Activated CD4-positive, alpha-beta T cell treated with anti-CD3 and anti-CD28 coated beads, Interleukin-2, amount 10 ng/mL, durations not matched to agents 24 days and 14 days (primary cell): ENCODE measurements at regions not wholly inside any gene's neighbourhood (a gene's known extent, or its start where the extent isn't known, plus 50 kb on each side); places are given as distances from the start of the nearest gene placed in this dataset.
"Not testable (repeated sequence)": the region's sequence is repeated elsewhere in the genome, so short reads cannot be mapped to it uniquely, and the experiment has no call there.

ENCODE experiments used
- DNase-seq: peaks from one replicate; pipeline ENCODE4 v3.0.0; 2022
- H3K27ac Mint-ChIP-seq: one replicate; pipeline ENCODE4 v1.8.0; 2022; ENCODE audit warnings: mild to moderate bottlenecking, mixed read lengths
- H3K27me3 Mint-ChIP-seq: one replicate; pipeline ENCODE4 v1.8.0; 2022; ENCODE audit warnings: mixed read lengths
- H3K36me3 Mint-ChIP-seq: one replicate; pipeline ENCODE4 v1.8.0; 2022; ENCODE audit warnings: low read depth, mild to moderate bottlenecking, mixed read lengths
- H3K4me1 Mint-ChIP-seq: one replicate; pipeline ENCODE4 v1.8.0; 2021; ENCODE audit warnings: mixed read lengths
- H3K4me3 Mint-ChIP-seq: one replicate; pipeline ENCODE4 v1.8.0; 2022; ENCODE audit warnings: mild to moderate bottlenecking, moderate library complexity, mixed read lengths
- H3K9me3 Mint-ChIP-seq: one replicate; pipeline ENCODE4 v1.8.0; 2021; ENCODE audit warnings: mixed read lengths
- intact Hi-C: fragments of 100-400 bp; cut with micrococcal nuclease; formaldehyde crosslinking; loops from one replicate; pipeline ENCODE4 v1.15.1; 2023

- DNase-seq, intact Hi-C loops, H3K9me3 Mint-ChIP-seq, H3K36me3 Mint-ChIP-seq, H3K4me1 Mint-ChIP-seq, H3K27ac Mint-ChIP-seq, H3K4me3 Mint-ChIP-seq, H3K27me3 Mint-ChIP-seq: not testable (repeated sequence)
Measured at GRCh38 chr3:162987085-162987794, 1490.6 kb downstream of the OTOL1 start.

- no peaks in the 10 kb centered on the region for H3K4me1 Mint-ChIP-seq
- H3K36me3 Mint-ChIP-seq = no peaks in the 10 kb centered on the region
- intact Hi-C loops = no loop called here
- DNase-seq = no peak
- H3K27ac Mint-ChIP-seq = no peak overlapping the region
- peaks cover 9% of the 10 kb centered on the region for H3K9me3 Mint-ChIP-seq
- H3K27me3 Mint-ChIP-seq = no peaks in the 10 kb centered on the region
- no peak overlapping the region for H3K4me3 Mint-ChIP-seq
Measured at GRCh38 chr3:162992741-162993140, 1496.1 kb downstream of the OTOL1 start.

- Mint-ChIP-seq H3K27me3 (no peaks in the 10 kb centered on the region), H3K27ac (no peak overlapping the region), H3K4me1 (no peaks in the 10 kb centered on the region), H3K4me3 (no peak overlapping the region), H3K36me3 (no peaks in the 10 kb centered on the region), H3K9me3 (peaks cover 9% of the 10 kb centered on the region)
- intact Hi-C loops = no loop called here
- no peak for DNase-seq
Measured at GRCh38 chr3:162994165-162994564, 1497.6 kb downstream of the OTOL1 start.

- H3K9me3 Mint-ChIP-seq = peaks cover 9% of the 10 kb centered on the region
- H3K27ac Mint-ChIP-seq = no peak overlapping the region
- H3K27me3 Mint-ChIP-seq = no peaks in the 10 kb centered on the region
- H3K4me1 Mint-ChIP-seq = no peaks in the 10 kb centered on the region
- intact Hi-C loops = no loop called here
- no peak for DNase-seq
- H3K4me3 Mint-ChIP-seq = no peak overlapping the region
- no peaks in the 10 kb centered on the region for H3K36me3 Mint-ChIP-seq
Measured at GRCh38 chr3:162996368-162996767, 1499.8 kb downstream of the OTOL1 start.

- Mint-ChIP-seq H3K27me3 (no peaks in the 10 kb centered on the region), H3K9me3 (peaks cover 6% of the 10 kb centered on the region), H3K4me1 (no peaks in the 10 kb centered on the region), H3K36me3 (no peaks in the 10 kb centered on the region), H3K27ac (no peak overlapping the region), H3K4me3 (no peak overlapping the region)
- DNase-seq = no peak
- intact Hi-C loops = loop anchor here (1.0 kb wide), 1 partner anchor 9 kb away; no protein-coding TSS in a partner anchor
Measured at GRCh38 chr3:162998205-162998604, 1501.6 kb downstream of the OTOL1 start.

GRCh38 chr3:163011596-163011995 is 1515.0 kb downstream of the OTOL1 start:
- Mint-ChIP-seq H3K27ac (no peak overlapping the region), H3K4me3 (no peak overlapping the region), H3K9me3 (no peaks in the 10 kb centered on the region), H3K27me3 (no peaks in the 10 kb centered on the region), H3K4me1 (no peaks in the 10 kb centered on the region), H3K36me3 (no peaks in the 10 kb centered on the region)
- no peak for DNase-seq
- intact Hi-C loops = no loop called here

- no peak overlapping the region for H3K4me3 Mint-ChIP-seq
- H3K36me3 Mint-ChIP-seq = no peaks in the 10 kb centered on the region
- H3K27ac Mint-ChIP-seq = no peak overlapping the region
- H3K4me1 Mint-ChIP-seq = no peaks in the 10 kb centered on the region
- no peaks in the 10 kb centered on the region for H3K27me3 Mint-ChIP-seq
- no peaks in the 10 kb centered on the region for H3K9me3 Mint-ChIP-seq
- intact Hi-C loops = no loop called here
- DNase-seq = no peak
Measured at GRCh38 chr3:163016251-163016650, 1519.6 kb downstream of the OTOL1 start.

GRCh38 chr3:163018067-163018466 is 1521.5 kb downstream of the OTOL1 start:
- no peak for DNase-seq
- Mint-ChIP-seq H3K27me3 (no peaks in the 10 kb centered on the region), H3K4me3 (no peak overlapping the region), H3K36me3 (no peaks in the 10 kb centered on the region), H3K9me3 (no peaks in the 10 kb centered on the region), H3K4me1 (no peaks in the 10 kb centered on the region), H3K27ac (no peak overlapping the region)
- intact Hi-C loops = no loop called here

GRCh38 chr3:163018664-163019063 is 1522.1 kb downstream of the OTOL1 start:
- DNase-seq = no peak
- Mint-ChIP-seq H3K4me3 (no peak overlapping the region), H3K4me1 (no peaks in the 10 kb centered on the region), H3K36me3 (no peaks in the 10 kb centered on the region), H3K27me3 (no peaks in the 10 kb centered on the region), H3K27ac (no peak overlapping the region), H3K9me3 (no peaks in the 10 kb centered on the region)
- intact Hi-C loops = no loop called here

- Mint-ChIP-seq H3K4me3 (no peak overlapping the region), H3K27me3 (no peaks in the 10 kb centered on the region), H3K4me1 (no peaks in the 10 kb centered on the region), H3K9me3 (no peaks in the 10 kb centered on the region), H3K36me3 (no peaks in the 10 kb centered on the region), H3K27ac (no peak overlapping the region)
- intact Hi-C loops = no loop called here
- DNase-seq = no peak
Measured at GRCh38 chr3:163019260-163019659, 1522.7 kb downstream of the OTOL1 start.

- Mint-ChIP-seq H3K4me3 (no peak overlapping the region), H3K27me3 (no peaks in the 10 kb centered on the region), H3K27ac (no peak overlapping the region), H3K9me3 (no peaks in the 10 kb centered on the region), H3K4me1 (no peaks in the 10 kb centered on the region), H3K36me3 (no peaks in the 10 kb centered on the region)
- no peak for DNase-seq
- intact Hi-C loops = no loop called here
Measured at GRCh38 chr3:163033652-163034051, 1537.0 kb downstream of the OTOL1 start.

GRCh38 chr3:163039636-163040035 is 1543.0 kb downstream of the OTOL1 start:
- Mint-ChIP-seq H3K4me1 (no peaks in the 10 kb centered on the region), H3K36me3 (no peaks in the 10 kb centered on the region), H3K27me3 (no peaks in the 10 kb centered on the region), H3K9me3 (no peaks in the 10 kb centered on the region), H3K27ac (no peak overlapping the region), H3K4me3 (no peak overlapping the region)
- DNase-seq = no peak
- intact Hi-C loops = no loop called here

- Mint-ChIP-seq H3K4me1 (no peaks in the 10 kb centered on the region), H3K27ac (no peak overlapping the region), H3K27me3 (no peaks in the 10 kb centered on the region), H3K36me3 (no peaks in the 10 kb centered on the region), H3K9me3 (no peaks in the 10 kb centered on the region), H3K4me3 (no peak overlapping the region)
- intact Hi-C loops = no loop called here
- DNase-seq = no peak
Measured at GRCh38 chr3:163043074-163043473, 1546.5 kb downstream of the OTOL1 start.

- intact Hi-C loops = no loop called here
- Mint-ChIP-seq H3K36me3 (no peaks in the 10 kb centered on the region), H3K27ac (no peak overlapping the region), H3K27me3 (no peaks in the 10 kb centered on the region), H3K9me3 (no peaks in the 10 kb centered on the region), H3K4me1 (no peaks in the 10 kb centered on the region), H3K4me3 (no peak overlapping the region)
- no peak for DNase-seq
Measured at GRCh38 chr3:163045945-163046344, 1549.3 kb downstream of the OTOL1 start.

GRCh38 chr3:163048881-163049280 is 1552.3 kb downstream of the OTOL1 start:
- no peak for DNase-seq
- intact Hi-C loops = no loop called here
- no peaks in the 10 kb centered on the region for H3K36me3 Mint-ChIP-seq
- no peak overlapping the region for H3K4me3 Mint-ChIP-seq
- no peaks in the 10 kb centered on the region for H3K4me1 Mint-ChIP-seq
- H3K27me3 Mint-ChIP-seq = no peaks in the 10 kb centered on the region
- H3K27ac Mint-ChIP-seq = no peak overlapping the region
- H3K9me3 Mint-ChIP-seq = no peaks in the 10 kb centered on the region
